Neural cell (in vitro differentiated cells): ENCODE measurements at regions not wholly inside any gene's neighbourhood (a gene's known extent, or its start where the extent isn't known, plus 50 kb on each side); places are given as distances from the start of the nearest gene placed in this dataset.

Source experiments
- MXI1 ChIP-seq: fragments of 450-650 bp; conservative IDR thresholded peaks from 2 replicates; pipeline ENCODE4 v1.6.1; 2014; ENCODE audit warnings: antibody characterized with exemption, mild to moderate bottlenecking; ENCODE audit not compliant: poor library complexity, severe bottlenecking
- POLR2AphosphoS5 ChIP-seq: IDR thresholded peaks from 2 replicates; pipeline ENCODE4 v1.6.1; 2012
- TF ChIP-seq, protein P1 (sequence below): fragments of 450-650 bp; IDR thresholded peaks from 2 replicates; pipeline ENCODE4 v1.5.1; 2014; ENCODE audit warnings: antibody characterized with exemption, mild to moderate bottlenecking, moderate library complexity; ENCODE audit not compliant: poor library complexity, severe bottlenecking
- TF ChIP-seq, protein P2 (sequence below): IDR thresholded peaks from 2 replicates; pipeline ENCODE4 v1.6.1; 2012; ENCODE audit warnings: borderline replicate concordance

DNA sequence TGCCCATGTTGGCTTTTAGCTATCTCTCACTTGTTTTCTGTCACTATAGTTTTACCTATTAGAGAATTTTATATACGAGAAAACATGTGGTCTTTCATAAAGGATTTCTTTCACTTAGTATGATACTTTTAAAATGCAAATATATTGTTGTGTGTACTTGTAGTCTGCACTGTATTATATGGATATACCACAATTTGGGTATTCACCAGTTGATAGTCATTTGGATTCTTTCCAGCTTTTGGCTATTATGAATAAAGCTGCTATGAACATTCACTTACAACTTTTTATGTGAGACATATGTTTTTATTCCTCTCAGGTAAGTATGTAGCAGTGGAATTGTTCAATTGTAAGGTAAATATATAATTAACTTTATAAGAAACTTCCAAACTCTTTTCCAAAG is 441.5 kb downstream of the GPATCH2 start:
- TF ChIP-seq POLR2AphosphoS5 (no peak), MXI1 (no peak)
- TF ChIP-seq, protein P1, sequence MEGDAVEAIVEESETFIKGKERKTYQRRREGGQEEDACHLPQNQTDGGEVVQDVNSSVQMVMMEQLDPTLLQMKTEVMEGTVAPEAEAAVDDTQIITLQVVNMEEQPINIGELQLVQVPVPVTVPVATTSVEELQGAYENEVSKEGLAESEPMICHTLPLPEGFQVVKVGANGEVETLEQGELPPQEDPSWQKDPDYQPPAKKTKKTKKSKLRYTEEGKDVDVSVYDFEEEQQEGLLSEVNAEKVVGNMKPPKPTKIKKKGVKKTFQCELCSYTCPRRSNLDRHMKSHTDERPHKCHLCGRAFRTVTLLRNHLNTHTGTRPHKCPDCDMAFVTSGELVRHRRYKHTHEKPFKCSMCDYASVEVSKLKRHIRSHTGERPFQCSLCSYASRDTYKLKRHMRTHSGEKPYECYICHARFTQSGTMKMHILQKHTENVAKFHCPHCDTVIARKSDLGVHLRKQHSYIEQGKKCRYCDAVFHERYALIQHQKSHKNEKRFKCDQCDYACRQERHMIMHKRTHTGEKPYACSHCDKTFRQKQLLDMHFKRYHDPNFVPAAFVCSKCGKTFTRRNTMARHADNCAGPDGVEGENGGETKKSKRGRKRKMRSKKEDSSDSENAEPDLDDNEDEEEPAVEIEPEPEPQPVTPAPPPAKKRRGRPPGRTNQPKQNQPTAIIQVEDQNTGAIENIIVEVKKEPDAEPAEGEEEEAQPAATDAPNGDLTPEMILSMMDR = no peak
- TF ChIP-seq, protein P2, sequence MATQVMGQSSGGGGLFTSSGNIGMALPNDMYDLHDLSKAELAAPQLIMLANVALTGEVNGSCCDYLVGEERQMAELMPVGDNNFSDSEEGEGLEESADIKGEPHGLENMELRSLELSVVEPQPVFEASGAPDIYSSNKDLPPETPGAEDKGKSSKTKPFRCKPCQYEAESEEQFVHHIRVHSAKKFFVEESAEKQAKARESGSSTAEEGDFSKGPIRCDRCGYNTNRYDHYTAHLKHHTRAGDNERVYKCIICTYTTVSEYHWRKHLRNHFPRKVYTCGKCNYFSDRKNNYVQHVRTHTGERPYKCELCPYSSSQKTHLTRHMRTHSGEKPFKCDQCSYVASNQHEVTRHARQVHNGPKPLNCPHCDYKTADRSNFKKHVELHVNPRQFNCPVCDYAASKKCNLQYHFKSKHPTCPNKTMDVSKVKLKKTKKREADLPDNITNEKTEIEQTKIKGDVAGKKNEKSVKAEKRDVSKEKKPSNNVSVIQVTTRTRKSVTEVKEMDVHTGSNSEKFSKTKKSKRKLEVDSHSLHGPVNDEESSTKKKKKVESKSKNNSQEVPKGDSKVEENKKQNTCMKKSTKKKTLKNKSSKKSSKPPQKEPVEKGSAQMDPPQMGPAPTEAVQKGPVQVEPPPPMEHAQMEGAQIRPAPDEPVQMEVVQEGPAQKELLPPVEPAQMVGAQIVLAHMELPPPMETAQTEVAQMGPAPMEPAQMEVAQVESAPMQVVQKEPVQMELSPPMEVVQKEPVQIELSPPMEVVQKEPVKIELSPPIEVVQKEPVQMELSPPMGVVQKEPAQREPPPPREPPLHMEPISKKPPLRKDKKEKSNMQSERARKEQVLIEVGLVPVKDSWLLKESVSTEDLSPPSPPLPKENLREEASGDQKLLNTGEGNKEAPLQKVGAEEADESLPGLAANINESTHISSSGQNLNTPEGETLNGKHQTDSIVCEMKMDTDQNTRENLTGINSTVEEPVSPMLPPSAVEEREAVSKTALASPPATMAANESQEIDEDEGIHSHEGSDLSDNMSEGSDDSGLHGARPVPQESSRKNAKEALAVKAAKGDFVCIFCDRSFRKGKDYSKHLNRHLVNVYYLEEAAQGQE = no peak
